GM21447 (cell line): ENCODE measurements at regions not wholly inside any gene's neighbourhood (a gene's known extent, or its start where the extent isn't known, plus 50 kb on each side); places are given as distances from the start of the nearest gene placed in this dataset.

Experiments
- ATAC-seq: cut with Tn5 transposase; IDR thresholded peaks from one replicate; pipeline ENCODE4 v1.9.1; 2021; ENCODE audit not compliant: unreplicated experiment

DNA sequence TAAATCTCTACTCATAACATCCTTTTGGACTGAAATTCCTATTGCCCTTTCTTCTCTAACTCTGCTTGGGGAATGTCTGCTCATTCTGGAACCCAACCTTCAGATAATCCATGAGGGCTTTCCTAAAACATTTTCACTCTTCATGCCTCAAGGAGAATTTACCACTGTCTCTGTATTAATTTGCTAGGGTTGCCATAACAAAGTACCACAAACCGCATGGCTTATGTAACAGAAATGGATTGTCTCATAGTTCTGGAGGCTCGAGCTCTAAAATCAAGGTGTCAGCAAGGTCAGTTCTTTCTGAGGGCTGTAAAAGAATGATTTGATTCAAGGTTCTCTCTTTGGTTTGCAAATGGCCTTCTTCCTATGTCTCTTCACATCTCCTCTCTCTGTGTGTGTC, 209.7 kb downstream of the LACC1 start:
- ATAC-seq, result no peak

- no peak for ATAC-seq
These were observed 212.6 kb downstream of the LACC1 start for GRCh38 chr13:44092078-44092970.

- ATAC-seq, result no peak
These were observed 214.2 kb downstream of the LACC1 start for GRCh38 chr13:44093607-44094564.

- no peak for ATAC-seq
These were observed 217.2 kb downstream of the LACC1 start for GRCh38 chr13:44096901-44097300.

- ATAC-seq, result no peak
These were observed 218.9 kb downstream of the LACC1 start for GRCh38 chr13:44098559-44098958.

DNA sequence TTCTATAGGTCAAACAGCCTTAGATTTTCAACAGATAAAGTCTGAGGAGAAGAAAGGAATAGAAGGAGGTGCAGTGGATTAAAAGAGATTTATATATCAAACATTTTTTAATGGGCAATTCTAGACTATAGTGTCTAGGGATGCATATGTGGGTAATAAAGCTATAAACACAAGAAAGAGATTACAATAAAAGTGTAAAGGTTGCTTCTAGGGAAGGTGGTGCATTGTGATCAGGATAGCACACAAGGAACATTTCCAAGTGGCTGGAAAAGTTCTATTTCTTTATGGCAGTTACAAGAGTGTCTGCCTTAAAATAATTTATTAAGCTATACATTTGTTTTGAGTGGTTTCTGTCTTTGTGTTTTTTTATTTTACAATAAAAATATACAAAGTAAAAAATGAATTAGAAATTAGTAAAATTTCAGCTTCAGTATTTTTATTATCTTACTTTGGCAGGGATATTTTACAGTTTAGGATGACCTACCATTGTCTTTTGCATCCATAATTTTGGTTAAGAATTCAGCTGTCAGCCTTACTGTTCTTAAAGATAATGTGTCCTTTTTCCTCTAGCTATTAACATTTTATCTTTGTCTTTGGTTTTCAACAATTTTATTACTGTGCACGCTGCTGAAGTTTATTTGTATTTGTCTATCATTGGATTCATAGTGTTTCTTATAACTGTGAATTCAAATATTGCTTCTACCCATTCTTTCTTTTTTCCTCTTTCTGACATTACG, 221.8 kb downstream of the LACC1 start:
- no peak for ATAC-seq

- ATAC-seq, result no peak
These were observed 223.9 kb downstream of the LACC1 start for GRCh38 chr13:44103429-44104196.

DNA sequence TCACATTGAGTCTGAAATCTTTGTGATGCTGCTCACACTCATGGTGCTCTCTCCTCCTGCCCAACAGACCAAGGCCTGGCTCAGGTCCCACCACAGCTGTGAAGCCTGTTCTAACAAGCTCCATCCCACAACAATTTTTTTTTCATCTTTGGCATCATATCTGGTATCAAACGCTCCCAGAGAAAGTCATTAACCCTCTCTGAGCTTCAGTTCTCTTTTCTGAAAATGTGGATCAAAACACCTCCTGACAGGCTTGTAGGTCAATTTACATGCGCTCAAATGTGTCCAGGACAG, 224.4 kb downstream of the LACC1 start:
- no peak for ATAC-seq

- ATAC-seq, result no peak
These were observed 225.3 kb downstream of the LACC1 start for GRCh38 chr13:44104969-44105368.

GRCh38 chr13:44106266-44107152, 226.8 kb downstream of the LACC1 start:
- ATAC-seq, result no peak

GRCh38 chr13:44107357-44108121, 227.8 kb downstream of the LACC1 start:
- no peak for ATAC-seq

- no peak for ATAC-seq
These were observed 228.7 kb downstream of the LACC1 start for GRCh38 chr13:44108331-44108858.

- ATAC-seq, result no peak
These were observed 230.5 kb downstream of the LACC1 start for GRCh38 chr13:44110091-44110621.

DNA sequence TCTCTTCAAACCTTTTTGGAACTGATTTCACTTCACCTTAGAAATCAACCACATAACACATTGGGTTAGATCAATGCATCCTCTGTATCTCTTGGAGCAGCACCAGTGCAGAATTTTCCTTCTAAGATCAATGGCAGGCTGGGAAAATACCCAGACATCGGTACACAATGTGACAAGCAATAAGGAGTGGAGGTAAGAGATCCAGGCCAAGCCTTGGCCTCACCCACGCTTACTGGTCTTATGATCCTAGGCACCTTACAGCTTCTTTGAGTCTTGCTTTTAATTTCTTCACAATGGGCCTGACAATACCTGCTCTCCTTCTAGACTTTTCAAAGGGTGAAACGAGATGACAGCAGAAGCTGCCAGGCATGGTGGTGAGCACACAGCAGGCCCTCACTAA, 232.0 kb downstream of the LACC1 start:
- ATAC-seq, result no peak

GRCh38 chr13:44112700-44113329, 233.1 kb downstream of the LACC1 start:
- ATAC-seq, result no peak

GRCh38 chr13:44116562-44117332, 237.0 kb downstream of the LACC1 start:
- ATAC-seq, result no peak

DNA sequence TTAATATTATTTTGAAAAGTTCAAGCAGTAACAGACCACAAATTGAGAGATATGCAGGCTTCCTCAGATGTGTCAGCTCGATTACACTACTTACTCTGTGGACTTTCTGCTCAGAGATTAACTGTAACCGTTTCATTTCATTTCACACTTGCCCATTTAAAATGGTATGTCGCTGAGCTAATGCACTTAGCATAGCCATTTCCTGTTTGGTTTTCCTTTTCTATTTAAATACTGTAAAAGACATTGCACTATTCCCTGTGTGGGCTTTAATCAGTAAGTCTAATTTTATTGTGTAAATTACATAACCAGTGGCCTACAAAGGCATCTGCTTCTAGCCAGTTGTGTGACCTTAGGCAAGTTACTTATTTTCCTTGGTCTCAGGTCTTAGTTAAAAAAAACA, 237.6 kb downstream of the LACC1 start:
- no peak for ATAC-seq
